T-helper 2 cell treated with Interferon-gamma antibody and Interleukin-4, amounts not matched to agents 5 μg/mL and 100 μg/mL, for 36 hours (primary cell): ENCODE measurements at regions not wholly inside any gene's neighbourhood (a gene's known extent, or its start where the extent isn't known, plus 50 kb on each side); places are given as distances from the start of the nearest gene placed in this dataset.
A peak's percentile ranks its signal among the peaks of the same experiment; 100 is the strongest.
"Not testable (repeated sequence)": the region's sequence is repeated elsewhere in the genome, so short reads cannot be mapped to it uniquely, and the experiment has no call there.

Experiments used
- DNase-seq: peaks from one replicate; pipeline ENCODE4 v3.0.0; 2021; ENCODE audit warnings: low spot score
- H3K27ac Mint-ChIP-seq: one replicate; pipeline ENCODE4 v1.8.0; 2021; ENCODE audit warnings: mild to moderate bottlenecking, mixed read lengths
- H3K27me3 Mint-ChIP-seq: one replicate; pipeline ENCODE4 v1.8.0; 2021; ENCODE audit warnings: low read depth, mixed read lengths
- H3K36me3 Mint-ChIP-seq: one replicate; pipeline ENCODE4 v1.8.0; 2021; ENCODE audit warnings: low read depth, mixed read lengths
- H3K4me1 Mint-ChIP-seq: one replicate; pipeline ENCODE4 v1.8.0; 2021; ENCODE audit warnings: low read depth, mixed read lengths
- H3K4me3 Mint-ChIP-seq: one replicate; pipeline ENCODE4 v1.8.0; 2022; ENCODE audit warnings: mild to moderate bottlenecking, moderate library complexity, mixed read lengths
- H3K9me3 Mint-ChIP-seq: one replicate; pipeline ENCODE4 v1.8.0; 2021; ENCODE audit warnings: mixed read lengths

GRCh38 chr2:87437701-87438260 lies 310.1 kb upstream of the PLGLB2 start:
- H3K27me3 Mint-ChIP-seq, H3K9me3 Mint-ChIP-seq, H3K36me3 Mint-ChIP-seq, H3K4me3 Mint-ChIP-seq, DNase-seq, H3K27ac Mint-ChIP-seq: not testable (repeated sequence)
- H3K4me1 Mint-ChIP-seq, result peaks cover 10% of the 10 kb centered on the region

GRCh38 chr2:87438780-87439454 lies 309.0 kb upstream of the PLGLB2 start:
- H3K36me3 Mint-ChIP-seq, H3K27me3 Mint-ChIP-seq, H3K9me3 Mint-ChIP-seq, H3K4me3 Mint-ChIP-seq, DNase-seq, H3K27ac Mint-ChIP-seq: not testable (repeated sequence)
- peaks cover 16% of the 10 kb centered on the region for H3K4me1 Mint-ChIP-seq

- H3K27me3 Mint-ChIP-seq, H3K27ac Mint-ChIP-seq, H3K9me3 Mint-ChIP-seq, DNase-seq, H3K4me3 Mint-ChIP-seq, H3K36me3 Mint-ChIP-seq: not testable (repeated sequence)
- peaks cover 19% of the 10 kb centered on the region for H3K4me1 Mint-ChIP-seq
Observed at GRCh38 chr2:87439617-87440204, 308.2 kb upstream of the PLGLB2 start.

- H3K4me3 Mint-ChIP-seq, H3K36me3 Mint-ChIP-seq, H3K27ac Mint-ChIP-seq, H3K9me3 Mint-ChIP-seq, DNase-seq, H3K27me3 Mint-ChIP-seq: not testable (repeated sequence)
- H3K4me1 Mint-ChIP-seq, result peaks cover 20% of the 10 kb centered on the region
Observed at GRCh38 chr2:87440650-87441049, 307.2 kb upstream of the PLGLB2 start.

GRCh38 chr2:87441375-87441774 lies 306.5 kb upstream of the PLGLB2 start:
- Mint-ChIP-seq H3K27ac (peak overlapping the region; percentile 50), H3K4me1 (peaks cover 23% of the 10 kb centered on the region)
- not testable (repeated sequence) for H3K36me3 Mint-ChIP-seq, H3K9me3 Mint-ChIP-seq, H3K27me3 Mint-ChIP-seq, DNase-seq, H3K4me3 Mint-ChIP-seq

- peak overlapping the region; percentile 64 for H3K4me3 Mint-ChIP-seq
- H3K36me3 Mint-ChIP-seq, H3K27me3 Mint-ChIP-seq, H3K9me3 Mint-ChIP-seq: not testable (repeated sequence)
- peak overlapping the region; percentile 90 for H3K27ac Mint-ChIP-seq
- DNase-seq, result peak; percentile 69
- peaks cover 20% of the 10 kb centered on the region for H3K4me1 Mint-ChIP-seq
Observed at GRCh38 chr2:87442983-87443577, 304.8 kb upstream of the PLGLB2 start.

- DNase-seq, result not testable (repeated sequence)
Observed at GRCh38 chr2:87444951-87445350, 302.9 kb upstream of the PLGLB2 start.

GRCh38 chr2:87445613-87446312 lies 302.1 kb upstream of the PLGLB2 start:
- H3K27me3 Mint-ChIP-seq, H3K4me3 Mint-ChIP-seq, H3K36me3 Mint-ChIP-seq, H3K9me3 Mint-ChIP-seq, DNase-seq: not testable (repeated sequence)
- H3K4me1 Mint-ChIP-seq, result peaks cover 20% of the 10 kb centered on the region
- peak overlapping the region; percentile 52 for H3K27ac Mint-ChIP-seq

More at GRCh38 chr2:87444951-87445350, 302.9 kb upstream of the PLGLB2 start:
- H3K27ac Mint-ChIP-seq, result peak overlapping the region; percentile 52
- not testable (repeated sequence) for H3K9me3 Mint-ChIP-seq, H3K4me3 Mint-ChIP-seq, H3K36me3 Mint-ChIP-seq, H3K27me3 Mint-ChIP-seq
- H3K4me1 Mint-ChIP-seq, result peaks cover 20% of the 10 kb centered on the region

GRCh38 chr2:87446313-87446696 lies 301.6 kb upstream of the PLGLB2 start:
- not testable (repeated sequence) for H3K9me3 Mint-ChIP-seq, H3K27me3 Mint-ChIP-seq, H3K36me3 Mint-ChIP-seq, H3K4me3 Mint-ChIP-seq, H3K27ac Mint-ChIP-seq, DNase-seq
- peaks cover 20% of the 10 kb centered on the region for H3K4me1 Mint-ChIP-seq

GRCh38 chr2:87449462-87449980 lies 298.4 kb upstream of the PLGLB2 start:
- not testable (repeated sequence) for H3K4me3 Mint-ChIP-seq, H3K27me3 Mint-ChIP-seq, H3K27ac Mint-ChIP-seq, H3K9me3 Mint-ChIP-seq, DNase-seq, H3K36me3 Mint-ChIP-seq
- H3K4me1 Mint-ChIP-seq, result peaks cover 16% of the 10 kb centered on the region

GRCh38 chr2:87452193-87452592 lies 295.7 kb upstream of the PLGLB2 start:
- H3K27me3 Mint-ChIP-seq, result not testable (repeated sequence)

GRCh38 chr2:87452861-87453260 lies 295.0 kb upstream of the PLGLB2 start:
- not testable (repeated sequence) for H3K27ac Mint-ChIP-seq, H3K9me3 Mint-ChIP-seq, H3K36me3 Mint-ChIP-seq, H3K4me3 Mint-ChIP-seq, H3K27me3 Mint-ChIP-seq, DNase-seq
- peaks cover 12% of the 10 kb centered on the region for H3K4me1 Mint-ChIP-seq

More at GRCh38 chr2:87452193-87452592, 295.7 kb upstream of the PLGLB2 start:
- not testable (repeated sequence) for H3K36me3 Mint-ChIP-seq, H3K4me3 Mint-ChIP-seq, DNase-seq, H3K9me3 Mint-ChIP-seq
- peak overlapping the region; percentile 49 for H3K27ac Mint-ChIP-seq
- H3K4me1 Mint-ChIP-seq, result peaks cover 12% of the 10 kb centered on the region

- peaks cover 17% of the 10 kb centered on the region for H3K4me1 Mint-ChIP-seq
- H3K4me3 Mint-ChIP-seq, result peak overlapping the region; percentile 54
- H3K9me3 Mint-ChIP-seq, H3K36me3 Mint-ChIP-seq, H3K27ac Mint-ChIP-seq, H3K27me3 Mint-ChIP-seq, DNase-seq: not testable (repeated sequence)
Observed at GRCh38 chr2:87453965-87454364, 293.9 kb upstream of the PLGLB2 start.

- not testable (repeated sequence) for H3K36me3 Mint-ChIP-seq, DNase-seq, H3K27ac Mint-ChIP-seq, H3K9me3 Mint-ChIP-seq, H3K27me3 Mint-ChIP-seq
- Mint-ChIP-seq H3K4me1 (peaks cover 20% of the 10 kb centered on the region), H3K4me3 (peak overlapping the region; percentile 54)
Observed at GRCh38 chr2:87454421-87454820, 293.5 kb upstream of the PLGLB2 start.
